ENCODE measurements at regions not wholly inside any gene's neighbourhood (a gene's known extent, or its start where the extent isn't known, plus 50 kb on each side); places are given as distances from the start of the nearest gene placed in this dataset.
"Not testable (repeated sequence)": the region's sequence is repeated elsewhere in the genome, so short reads cannot be mapped to it uniquely, and the experiment has no call there.

DNA sequence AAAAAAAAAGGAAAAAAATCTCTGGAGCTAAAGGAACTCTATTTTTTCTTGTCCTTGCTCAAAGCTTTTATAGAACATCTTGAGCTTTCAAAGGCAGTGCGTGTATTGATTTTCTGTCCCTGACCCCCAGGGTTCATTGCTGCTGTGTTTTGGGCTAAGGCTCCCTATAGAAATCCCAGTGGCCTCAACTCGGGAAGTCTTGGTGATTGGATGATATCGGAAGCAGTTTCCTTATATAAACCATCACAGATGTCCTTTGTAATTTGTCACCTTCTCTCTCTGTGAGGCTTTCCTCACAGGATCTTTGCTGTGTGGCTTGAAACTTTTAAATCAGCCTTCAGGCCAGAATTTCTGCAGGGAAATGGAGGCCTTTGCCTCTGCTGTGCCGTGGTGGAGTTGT, 397.7 kb downstream of the RPS6KC1 start:
- no peak overlapping the region for H3K4me3 ChIP-seq
- DNase-seq = no peak
- no peaks in the 10 kb centered on the region for H3K4me1 ChIP-seq (ENCODE audit: low read depth)
- TF ChIP-seq, protein P1, sequence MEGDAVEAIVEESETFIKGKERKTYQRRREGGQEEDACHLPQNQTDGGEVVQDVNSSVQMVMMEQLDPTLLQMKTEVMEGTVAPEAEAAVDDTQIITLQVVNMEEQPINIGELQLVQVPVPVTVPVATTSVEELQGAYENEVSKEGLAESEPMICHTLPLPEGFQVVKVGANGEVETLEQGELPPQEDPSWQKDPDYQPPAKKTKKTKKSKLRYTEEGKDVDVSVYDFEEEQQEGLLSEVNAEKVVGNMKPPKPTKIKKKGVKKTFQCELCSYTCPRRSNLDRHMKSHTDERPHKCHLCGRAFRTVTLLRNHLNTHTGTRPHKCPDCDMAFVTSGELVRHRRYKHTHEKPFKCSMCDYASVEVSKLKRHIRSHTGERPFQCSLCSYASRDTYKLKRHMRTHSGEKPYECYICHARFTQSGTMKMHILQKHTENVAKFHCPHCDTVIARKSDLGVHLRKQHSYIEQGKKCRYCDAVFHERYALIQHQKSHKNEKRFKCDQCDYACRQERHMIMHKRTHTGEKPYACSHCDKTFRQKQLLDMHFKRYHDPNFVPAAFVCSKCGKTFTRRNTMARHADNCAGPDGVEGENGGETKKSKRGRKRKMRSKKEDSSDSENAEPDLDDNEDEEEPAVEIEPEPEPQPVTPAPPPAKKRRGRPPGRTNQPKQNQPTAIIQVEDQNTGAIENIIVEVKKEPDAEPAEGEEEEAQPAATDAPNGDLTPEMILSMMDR (IDR thresholded peaks at IDR 0.05) = no peak
- H3K9me3 ChIP-seq = no peaks in the 10 kb centered on the region
- no peak for ATAC-seq
- H3K36me3 ChIP-seq (ENCODE audit: low read depth) = no peaks in the 10 kb centered on the region
- intact Hi-C loops (cut with DNase I, micrococcal nuclease) = no loop called here

DNA sequence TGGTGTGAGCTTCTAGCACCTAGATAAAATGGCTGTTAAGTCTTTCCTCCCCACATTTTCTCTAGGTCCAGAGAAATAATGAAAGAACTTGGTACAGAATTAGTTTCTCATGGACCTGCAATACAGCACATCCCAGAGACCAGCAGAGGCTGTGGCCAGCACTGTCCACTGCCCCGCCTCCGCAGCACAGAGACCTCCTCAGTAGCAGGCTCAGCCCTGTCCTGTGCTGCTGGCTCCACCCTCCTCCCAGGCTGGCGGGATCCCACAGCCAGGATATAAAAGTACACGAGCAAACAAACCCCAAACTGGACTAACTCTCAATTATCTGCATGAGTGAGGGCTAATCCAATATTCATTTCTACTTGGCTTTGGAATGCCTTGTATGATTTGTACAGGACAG, 401.5 kb downstream of the RPS6KC1 start:
- no peaks in the 10 kb centered on the region for H3K36me3 ChIP-seq (ENCODE audit: low read depth)
- H3K9me3 ChIP-seq = no peaks in the 10 kb centered on the region
- intact Hi-C loops (cut with DNase I, micrococcal nuclease) = no loop called here
- H3K4me3 ChIP-seq = no peak overlapping the region
- ATAC-seq (no peak), DNase-seq (no peak)
- H3K4me1 ChIP-seq (ENCODE audit: low read depth) = no peaks in the 10 kb centered on the region
- TF ChIP-seq, protein P1 (IDR thresholded peaks at IDR 0.05) = no peak

DNA sequence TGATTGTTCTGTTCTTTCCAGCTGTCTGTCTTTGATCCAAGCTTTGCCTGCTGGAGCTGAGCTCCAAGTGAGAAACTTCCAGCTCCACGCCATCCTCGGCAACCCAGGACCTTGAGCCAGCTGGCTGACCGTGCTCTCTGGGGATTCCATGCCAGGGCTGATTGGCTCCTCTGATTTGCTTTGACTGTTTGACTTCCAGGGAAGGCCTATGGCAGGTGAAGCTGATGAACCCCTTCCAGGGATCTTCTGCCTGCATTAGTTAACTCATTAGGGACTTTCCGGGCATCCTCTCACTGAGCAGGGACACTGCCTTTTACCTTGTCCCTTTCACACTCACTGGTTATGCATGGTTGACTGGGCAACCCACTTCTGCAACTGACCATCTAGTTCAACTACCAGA, 406.1 kb downstream of the RPS6KC1 start:
- no peak overlapping the region for H3K4me3 ChIP-seq
- TF ChIP-seq, protein P1 (IDR thresholded peaks at IDR 0.05) = no peak
- ATAC-seq = no peak
- no peaks in the 10 kb centered on the region for H3K4me1 ChIP-seq (ENCODE audit: low read depth)
- intact Hi-C loops (cut with DNase I, micrococcal nuclease) = no loop called here
- no peaks in the 10 kb centered on the region for H3K9me3 ChIP-seq
- no peak for DNase-seq
- H3K36me3 ChIP-seq (ENCODE audit: low read depth) = no peaks in the 10 kb centered on the region

DNA sequence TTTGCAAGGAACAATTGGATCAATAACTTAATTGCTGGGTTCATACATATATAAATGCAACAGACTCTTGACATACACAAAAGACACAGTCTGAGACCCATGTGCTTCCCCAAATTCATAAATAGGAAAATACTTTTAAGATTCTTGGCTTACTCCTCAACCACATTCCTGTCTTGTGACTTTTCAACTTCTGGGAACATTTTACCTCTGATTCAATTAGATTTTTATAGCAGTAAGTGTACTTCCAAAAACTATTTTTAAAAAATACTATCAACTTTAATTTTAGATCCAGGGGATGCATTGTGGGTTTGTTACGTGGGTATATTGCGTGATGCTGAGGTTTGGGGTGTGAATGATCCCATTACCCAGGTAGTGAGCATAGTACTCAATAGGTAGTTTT, 406.7 kb downstream of the RPS6KC1 start:
- TF ChIP-seq, protein P1 (IDR thresholded peaks at IDR 0.05) = no peak
- ATAC-seq = no peak
- intact Hi-C loops (cut with DNase I, micrococcal nuclease) = no loop called here

DNA sequence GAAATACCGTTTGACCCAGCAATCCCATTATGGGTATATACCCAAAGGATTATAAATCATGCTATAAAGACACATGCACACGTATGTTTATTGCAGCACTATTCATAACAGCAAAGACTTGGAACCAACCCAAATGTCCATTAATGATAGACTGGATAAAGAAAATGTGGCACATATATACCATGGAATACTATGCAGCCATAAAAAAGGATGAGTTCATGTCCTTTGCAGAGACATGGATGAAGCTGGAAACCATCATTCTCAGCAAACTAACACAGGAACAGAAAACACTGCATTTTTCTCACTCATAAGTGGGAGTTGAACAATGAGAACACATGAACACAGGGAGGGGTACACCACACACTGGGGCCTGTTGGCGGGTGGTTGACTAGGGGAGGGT, 411.3 kb downstream of the RPS6KC1 start:
- intact Hi-C loops (cut with DNase I, micrococcal nuclease); H3K36me3 ChIP-seq (ENCODE audit: low read depth); DNase-seq; ATAC-seq; H3K9me3 ChIP-seq; H3K4me1 ChIP-seq (ENCODE audit: low read depth); H3K4me3 ChIP-seq: not testable (repeated sequence)

More for the DNA sequence above, 406.7 kb downstream of the RPS6KC1 start:
- DNase-seq = no peak
- Histone ChIP-seq H3K36me3 (ENCODE audit: low read depth) (no peaks in the 10 kb centered on the region), H3K4me3 (no peak overlapping the region), H3K4me1 (ENCODE audit: low read depth) (no peaks in the 10 kb centered on the region), H3K9me3 (no peaks in the 10 kb centered on the region)

DNA sequence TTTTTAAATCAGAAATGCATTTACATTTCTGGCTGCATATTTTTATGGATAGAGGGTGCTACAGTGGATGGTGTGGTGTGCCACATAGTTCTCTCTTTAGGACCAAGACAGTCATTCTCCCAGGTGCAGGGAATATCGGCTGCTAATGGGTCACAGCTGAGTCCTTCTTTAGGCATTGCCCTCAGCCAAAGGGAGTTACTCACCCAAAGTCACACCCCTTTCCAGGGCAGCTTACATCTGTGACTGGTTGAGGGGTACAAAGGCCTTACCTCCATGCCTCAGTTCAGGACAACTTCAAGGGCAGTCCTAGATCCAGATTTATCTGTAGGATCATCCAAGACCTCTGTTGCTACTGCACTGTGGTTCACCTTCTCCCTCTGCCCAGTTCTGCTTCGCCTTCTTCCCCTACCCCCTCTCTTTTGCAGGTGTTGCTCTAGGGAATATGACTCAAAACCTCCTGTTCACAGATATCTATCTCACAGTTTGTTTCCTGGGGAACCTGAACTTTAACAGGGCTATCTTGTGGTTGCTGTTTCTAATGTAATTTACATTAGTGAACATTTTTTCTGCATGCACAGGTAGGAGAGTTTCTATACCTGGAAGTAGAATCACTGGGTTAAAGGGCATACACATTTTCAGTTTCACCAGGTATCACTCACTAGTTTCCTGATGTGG, 413.9 kb downstream of the RPS6KC1 start:
- intact Hi-C loops (cut with DNase I, micrococcal nuclease) = no loop called here
- H3K9me3 ChIP-seq = no peaks in the 10 kb centered on the region
- no peak for ATAC-seq
- DNase-seq = no peak
- TF ChIP-seq, protein P1 (IDR thresholded peaks at IDR 0.05) = no peak
- H3K36me3 ChIP-seq (ENCODE audit: low read depth) = no peaks in the 10 kb centered on the region
- H3K4me1 ChIP-seq (ENCODE audit: low read depth) = no peaks in the 10 kb centered on the region
- H3K4me3 ChIP-seq = no peak overlapping the region

Data from mucosa of descending colon (tissue), 3 donors.